Nucleus accumbens (tissue), 56 donors: ENCODE measurements at regions not wholly inside any gene's neighbourhood (a gene's known extent, or its start where the extent isn't known, plus 50 kb on each side); places are given as distances from the start of the nearest gene placed in this dataset.
"Not testable (repeated sequence)": the region's sequence is repeated elsewhere in the genome, so short reads cannot be mapped to it uniquely, and the experiment has no call there.

Experiments used
- DNase-seq, 56 donors: peaks; one replicate each; lab custom pipeline; 2025; lab: John Stamatoyannopoulos, UW

- DNase-seq: no peak
These were observed 513.9 kb upstream of the NETO1 start for GRCh38 chr18:73381699-73382036.

DNA sequence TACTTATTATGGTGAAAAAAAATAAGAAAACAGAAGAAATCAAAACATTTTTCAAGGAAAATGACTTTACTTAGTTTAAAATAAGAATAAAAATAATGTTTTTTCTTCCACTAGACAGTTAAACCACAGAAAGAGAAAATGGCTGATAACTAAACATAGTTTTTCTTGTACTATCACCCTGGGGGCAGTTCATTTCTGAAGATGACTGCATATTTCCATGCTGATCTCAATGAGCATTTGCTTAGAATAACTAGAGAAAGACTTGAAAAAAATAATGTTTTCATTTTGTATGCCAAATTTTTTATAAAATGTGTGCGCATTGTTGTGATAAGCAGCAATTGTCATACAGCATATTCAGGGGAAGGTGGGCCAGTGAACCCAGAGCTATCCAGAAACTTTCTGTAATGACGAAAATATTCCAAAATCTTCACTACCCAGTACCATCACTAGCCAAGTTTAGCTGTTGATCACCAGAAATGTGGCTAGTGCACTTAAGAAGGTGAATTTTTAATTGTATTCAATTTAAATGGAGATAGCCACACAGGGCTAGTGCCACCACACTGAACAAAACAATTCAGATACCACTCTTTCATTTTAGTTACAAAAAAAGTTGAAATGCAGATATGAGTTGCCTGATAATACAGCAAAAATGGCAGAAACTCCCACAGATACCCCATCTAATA, 513.4 kb upstream of the NETO1 start:
- DNase-seq: no peak

- no peak for DNase-seq
These were observed 498.9 kb upstream of the NETO1 start for GRCh38 chr18:73366713-73367112.

DNA sequence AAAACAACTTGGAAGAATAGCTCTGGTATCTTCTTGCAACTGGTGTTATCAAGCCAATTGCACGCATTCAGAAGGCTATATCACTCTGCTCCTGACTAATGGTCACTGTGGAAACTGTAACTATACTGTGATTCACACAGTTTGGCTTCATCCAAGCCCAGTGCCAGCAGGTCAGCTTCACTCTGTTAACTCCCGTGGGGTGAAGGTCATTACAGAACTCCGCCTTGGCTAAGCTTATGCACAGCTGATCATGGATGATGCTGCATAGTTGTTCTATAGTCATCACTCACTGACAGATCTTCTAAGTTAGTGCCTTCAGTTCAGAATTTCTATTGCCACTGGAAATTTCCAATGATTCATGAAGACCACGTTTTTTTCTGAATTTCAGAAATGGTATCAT, 497.2 kb upstream of the NETO1 start:
- no peak for DNase-seq

DNA sequence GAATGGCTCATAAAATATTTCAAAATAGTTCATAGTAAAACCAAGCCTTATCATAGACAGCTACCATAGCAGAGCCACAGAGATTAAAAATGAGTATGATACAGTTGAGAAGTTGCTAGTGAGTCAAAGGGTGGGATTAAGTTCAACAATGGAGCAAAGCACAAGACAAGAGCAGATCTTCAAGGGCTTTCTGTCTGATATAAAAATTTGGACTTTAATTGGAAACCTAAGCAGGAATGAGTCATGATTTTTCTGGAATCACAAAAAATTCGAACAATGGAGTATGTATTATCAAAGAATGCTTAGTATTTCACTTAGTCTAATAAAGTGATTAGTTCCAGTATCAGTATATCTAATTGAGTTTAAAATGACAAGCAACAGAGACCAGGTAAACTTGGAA, 487.3 kb upstream of the NETO1 start:
- no peak for DNase-seq

- DNase-seq: no peak
These were observed 484.8 kb upstream of the NETO1 start for GRCh38 chr18:73352546-73352945.

- no peak for DNase-seq
These were observed 472.6 kb upstream of the NETO1 start for GRCh38 chr18:73340135-73340977.

DNA sequence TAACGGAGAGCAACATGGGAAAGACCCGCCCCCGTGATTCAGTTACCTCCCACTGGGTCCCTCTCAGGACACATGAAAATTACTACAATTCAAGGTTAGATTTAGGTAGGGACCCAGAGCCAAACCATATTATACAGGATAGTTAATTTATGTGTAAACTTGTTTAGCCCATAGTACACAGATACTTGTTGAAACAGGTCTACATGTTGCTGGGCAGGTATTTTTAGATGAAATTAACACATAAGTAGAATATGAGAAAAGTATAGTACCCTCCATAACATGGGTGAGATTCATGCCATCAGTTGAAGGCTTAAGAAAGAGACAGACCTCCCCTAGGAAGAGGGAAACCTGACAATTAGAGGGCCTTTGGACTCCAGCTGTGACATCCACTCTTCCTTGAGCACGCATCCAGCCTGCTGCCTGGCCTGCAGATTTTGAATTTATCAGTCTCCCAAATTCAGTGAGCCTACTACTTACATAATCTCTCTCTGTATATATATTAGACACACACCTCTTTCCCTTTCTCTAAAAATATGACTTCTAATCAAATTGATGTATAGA, 463.5 kb upstream of the NETO1 start:
- DNase-seq: no peak

GRCh38 chr18:73330106-73330505, 462.3 kb upstream of the NETO1 start:
- DNase-seq: not testable (repeated sequence)

- DNase-seq: not testable (repeated sequence)
These were observed 456.5 kb upstream of the NETO1 start for GRCh38 chr18:73324187-73324831.

DNA sequence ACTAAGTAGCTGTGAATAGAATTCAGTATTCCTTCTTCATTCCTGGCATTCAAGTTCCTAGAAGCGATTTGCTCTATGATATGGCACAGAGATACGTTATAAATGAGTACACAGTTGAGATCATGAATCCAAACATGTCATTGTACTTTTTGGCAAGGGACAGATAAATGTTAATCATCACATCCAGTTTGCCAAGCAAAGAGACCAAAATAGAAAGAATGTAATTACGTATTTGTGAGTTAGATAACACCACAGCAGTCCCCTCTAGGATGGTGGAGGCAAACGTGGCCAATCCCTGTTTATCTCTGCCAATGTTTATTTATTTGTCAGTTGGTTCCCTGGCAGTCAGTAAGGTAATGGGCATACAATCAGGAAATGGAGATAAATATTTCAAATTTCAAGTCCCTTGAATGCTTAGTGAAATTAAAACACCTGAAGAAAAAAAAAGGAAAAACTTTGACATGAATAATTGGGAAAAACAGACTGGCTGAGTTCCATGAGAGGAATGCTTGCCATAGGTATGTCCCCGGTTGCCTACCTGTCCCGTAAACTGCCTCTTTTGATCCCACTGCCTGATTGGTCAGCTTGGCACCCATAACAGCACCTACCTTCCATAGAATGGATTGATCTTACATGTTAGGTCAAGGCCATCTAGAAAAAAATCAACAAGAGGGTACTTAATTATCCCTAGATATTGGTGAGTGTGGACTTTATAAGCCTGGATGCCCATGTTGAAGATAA, 451.1 kb upstream of the NETO1 start:
- no peak for DNase-seq

DNA sequence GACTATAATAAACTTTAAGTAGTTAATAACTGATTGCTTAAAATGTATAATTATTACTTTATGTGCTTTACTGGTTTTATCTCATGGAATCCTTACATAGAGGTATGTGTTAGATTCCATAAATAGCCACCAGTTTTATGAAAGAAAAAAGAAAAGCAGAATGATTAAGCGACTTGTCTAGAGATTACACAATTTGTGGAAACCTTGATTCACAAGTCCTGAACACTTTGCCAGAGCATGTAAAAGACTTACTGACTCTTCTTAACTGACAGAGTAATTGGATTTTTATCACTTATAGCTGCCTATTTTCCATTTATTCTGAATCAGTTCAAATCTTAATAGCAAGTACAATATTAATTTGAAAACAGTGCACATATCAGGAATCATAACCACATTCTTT, 448.7 kb upstream of the NETO1 start:
- DNase-seq: no peak

DNA sequence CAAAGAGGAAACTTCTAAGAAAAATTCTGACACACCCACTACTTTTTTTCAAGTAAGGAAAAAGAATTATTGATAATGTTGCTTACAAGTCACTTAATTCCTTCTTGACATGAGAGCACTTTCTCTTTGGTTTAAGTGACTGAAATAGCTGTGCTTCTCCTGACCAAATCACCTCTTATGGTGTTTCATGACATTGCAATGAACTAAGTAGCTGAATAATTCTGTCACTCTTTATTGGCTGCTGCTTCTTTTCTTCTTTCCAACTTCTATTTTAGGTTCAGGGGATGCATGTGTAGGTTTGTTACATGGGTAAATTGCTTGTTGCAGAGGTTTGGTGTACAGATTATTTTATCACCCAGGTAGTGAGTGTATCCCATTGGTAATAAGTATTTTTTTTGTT, 447.6 kb upstream of the NETO1 start:
- no peak for DNase-seq

DNA sequence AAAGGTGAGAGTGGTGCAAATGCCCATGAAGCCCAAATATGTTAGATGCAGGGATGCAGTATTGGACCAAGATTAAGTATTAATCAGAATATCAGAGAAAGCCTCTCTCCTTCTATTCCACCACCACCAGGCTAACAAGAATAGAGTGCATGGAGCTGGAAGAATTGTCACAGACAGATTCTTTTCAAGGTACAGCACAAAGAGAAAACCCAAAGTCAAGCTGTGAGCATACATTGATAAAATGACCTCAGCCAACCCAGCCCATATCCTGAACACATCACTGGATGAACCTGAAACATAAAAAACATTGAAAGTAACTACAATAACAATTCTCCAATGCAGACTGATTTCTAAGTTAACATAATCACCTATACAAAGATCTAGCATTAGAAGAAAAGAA, 445.7 kb upstream of the NETO1 start:
- DNase-seq: no peak

GRCh38 chr18:73296686-73297085, 428.9 kb upstream of the NETO1 start:
- no peak for DNase-seq

DNA sequence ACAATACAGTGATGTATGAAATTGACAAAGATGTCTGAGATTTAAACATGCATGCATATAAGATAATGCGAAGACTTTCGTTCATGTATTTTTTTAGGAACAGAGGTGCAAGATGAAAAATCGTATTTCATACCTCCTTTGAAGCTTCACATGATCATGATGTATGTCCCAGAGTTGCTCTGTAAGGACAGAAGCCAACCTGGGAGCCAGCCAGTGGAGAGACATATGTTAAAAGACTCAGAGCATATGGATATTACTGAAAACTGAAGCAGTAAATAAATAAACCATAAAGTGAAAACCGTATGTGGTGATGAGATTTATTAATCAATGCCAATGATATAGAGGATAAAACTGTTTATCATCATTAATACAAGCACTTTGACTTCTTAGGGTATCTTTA, 424.4 kb upstream of the NETO1 start:
- DNase-seq: no peak

GRCh38 chr18:73288813-73289212, 421.0 kb upstream of the NETO1 start:
- no peak for DNase-seq

DNA sequence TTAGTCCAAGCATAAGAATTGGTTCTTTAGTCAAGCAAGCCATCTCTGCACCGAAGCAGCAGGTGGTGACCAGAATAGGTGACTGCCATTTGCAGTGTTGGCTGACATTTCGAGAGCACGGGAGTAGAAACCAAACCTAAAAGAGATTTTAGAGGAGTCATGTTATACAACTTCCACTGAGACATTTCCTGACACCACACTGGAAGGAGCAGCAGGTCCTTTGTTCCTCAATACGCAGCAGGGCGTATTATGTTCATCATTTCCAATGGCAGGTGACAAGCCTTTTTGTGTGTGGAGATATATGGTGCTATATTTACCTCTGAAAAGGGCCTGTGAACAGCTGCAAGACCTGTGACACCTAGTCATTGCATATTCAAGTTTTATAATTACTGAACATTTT, 418.8 kb upstream of the NETO1 start:
- DNase-seq: no peak

GRCh38 chr18:73283788-73284187, 416.0 kb upstream of the NETO1 start:
- no peak for DNase-seq

DNA sequence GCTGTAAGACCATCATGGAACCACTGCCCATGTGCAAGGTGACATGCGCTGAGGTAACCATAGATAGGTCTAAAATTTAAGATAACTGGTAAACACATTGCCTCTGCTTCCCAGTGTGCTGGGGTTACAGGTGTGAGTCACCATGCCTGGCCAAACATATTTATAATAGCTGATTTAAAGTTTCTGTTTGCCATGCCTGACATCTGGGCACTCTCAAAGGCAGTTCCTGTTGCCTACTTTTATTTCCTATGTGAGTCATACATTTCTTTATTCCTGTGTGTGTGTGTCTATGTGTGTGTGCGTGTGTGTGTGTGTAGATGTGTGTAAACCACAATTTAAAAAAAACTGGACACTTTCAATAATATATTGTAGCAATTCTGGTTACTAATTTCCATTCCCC, 415.2 kb upstream of the NETO1 start:
- DNase-seq: no peak

GRCh38 chr18:73279498-73279897, 411.7 kb upstream of the NETO1 start:
- no peak for DNase-seq
